Mesendoderm (in vitro differentiated cells): ENCODE measurements at regions not wholly inside any gene's neighbourhood (a gene's known extent, or its start where the extent isn't known, plus 50 kb on each side); places are given as distances from the start of the nearest gene placed in this dataset.
"Not testable (repeated sequence)": the region's sequence is repeated elsewhere in the genome, so short reads cannot be mapped to it uniquely, and the experiment has no call there.

Source experiments
- DNase-seq: peaks from one replicate; pipeline ENCODE4 v3.0.0; 2013
- H2AK5ac ChIP-seq: 2 replicates; pipeline ENCODE4 v1.6.1; 2013; ENCODE audit warnings: low read length, inconsistent platforms
- H2BK120ac ChIP-seq: 2 replicates; pipeline ENCODE4 v1.6.1; 2013; ENCODE audit warnings: low read depth, mild to moderate bottlenecking, low read length, moderate library complexity, mixed read lengths
- H2BK15ac ChIP-seq: replicated peaks from 2 replicates; pipeline ENCODE4 v1.6.1; 2013; ENCODE audit warnings: low read depth, mild to moderate bottlenecking, moderate library complexity
- H2BK5ac ChIP-seq: 2 replicates; pipeline ENCODE4 v1.6.1; 2013; ENCODE audit warnings: low read length, inconsistent platforms
- H3K18ac ChIP-seq: 2 replicates; pipeline ENCODE4 v1.6.1; 2013; ENCODE audit warnings: mild to moderate bottlenecking, low read length, mixed read lengths
- H3K23ac ChIP-seq: one replicate; pipeline ENCODE4 v1.6.1; 2013; ENCODE audit warnings: low read length
- H3K27ac ChIP-seq: 2 replicates; pipeline ENCODE4 v1.5.1; 2013; ENCODE audit warnings: low read depth, mild to moderate bottlenecking, inconsistent platforms, low read length, moderate library complexity
- H3K27me3 ChIP-seq: 2 replicates; pipeline ENCODE4 v1.6.1; 2013; ENCODE audit warnings: low read length, control low read depth, mild to moderate bottlenecking, inconsistent platforms; ENCODE audit not compliant: insufficient read depth, poor library complexity
- H3K36me3 ChIP-seq: 2 replicates; pipeline ENCODE4 v1.6.1; 2013; ENCODE audit warnings: low read length, inconsistent platforms; ENCODE audit not compliant: control insufficient read depth, insufficient read depth
- H3K4ac ChIP-seq: one replicate; pipeline ENCODE4 v1.6.1; 2013; ENCODE audit warnings: low read depth, mild to moderate bottlenecking, low read length, moderate library complexity
- H3K4me1 ChIP-seq: 2 replicates; pipeline ENCODE4 v1.6.1; 2013; ENCODE audit warnings: low read depth, low read length, inconsistent platforms; ENCODE audit not compliant: control insufficient read depth
- H3K4me2 ChIP-seq: 2 replicates; pipeline ENCODE4 v1.6.1; 2013; ENCODE audit warnings: low read length
- H3K4me3 ChIP-seq: 2 replicates; pipeline ENCODE4 v1.5.1; 2013; ENCODE audit warnings: mild to moderate bottlenecking, low read length
- H3K56ac ChIP-seq: one replicate; pipeline ENCODE4 v1.6.1; 2013; ENCODE audit warnings: low read length
- H3K79me1 ChIP-seq: 2 replicates; pipeline ENCODE4 v1.6.1; 2013; ENCODE audit warnings: low read length, inconsistent platforms
- H3K79me2 ChIP-seq: 2 replicates; pipeline ENCODE4 v1.6.1; 2013; ENCODE audit warnings: mild to moderate bottlenecking, low read length; ENCODE audit not compliant: control insufficient read depth, insufficient read depth
- H3K9ac ChIP-seq: 2 replicates; pipeline ENCODE4 v1.6.1; 2013; ENCODE audit warnings: low read length, inconsistent platforms
- H4K5ac ChIP-seq: one replicate; pipeline ENCODE4 v1.6.1; 2013; ENCODE audit warnings: low read length
- H4K8ac ChIP-seq: one replicate; pipeline ENCODE4 v1.6.1; 2013; ENCODE audit warnings: low read depth, mild to moderate bottlenecking, control low read depth, low read length, moderate library complexity
- WGBS: extraction: QIAGEN DNeasy Blood & Tissue Kit; methylation state at CpG from one replicate; pipeline ENCODE4 v1.1.7; 2013; ENCODE audit warnings: low lambda C conversion rate, missing lambda C conversion rate; ENCODE audit not compliant: insufficient coverage; ENCODE audit errors: extremely low coverage; 5-methylcytosine and 5-hydroxymethylcytosine counted together

- Histone ChIP-seq H3K79me2 (no peaks in the 10 kb centered on the region), H4K8ac (no peak overlapping the region), H3K4me3 (no peak overlapping the region), H3K4ac (no peak overlapping the region), H3K23ac (no peak overlapping the region), H2BK15ac (no peak overlapping the region), H3K9ac (no peak overlapping the region), H2BK120ac (no peak overlapping the region), H3K4me1 (no peaks in the 10 kb centered on the region), H4K5ac (no peak overlapping the region), H3K27me3 (no peaks in the 10 kb centered on the region), H2BK5ac (no peak overlapping the region), H3K18ac (no peak overlapping the region), H3K27ac (no peak overlapping the region), H2AK5ac (no peak overlapping the region), H3K79me1 (no peaks in the 10 kb centered on the region), H3K56ac (no peak overlapping the region), H3K36me3 (no peaks in the 10 kb centered on the region), H3K4me2 (no peak overlapping the region)
- no CpG with 5 or more reads among the region's 10 CpGs for WGBS
- no peak for DNase-seq
Measured at GRCh38 chr2:16057661-16058060, 117.3 kb downstream of the MYCN start.

GRCh38 chr2:16055848-16056580 lies 115.7 kb downstream of the MYCN start:
- Histone ChIP-seq H3K23ac (no peak overlapping the region), H3K56ac (no peak overlapping the region), H3K36me3 (no peaks in the 10 kb centered on the region), H3K9ac (no peak overlapping the region), H4K8ac (no peak overlapping the region), H3K27me3 (no peaks in the 10 kb centered on the region), H3K4me1 (peaks cover 2% of the 10 kb centered on the region), H3K4ac (no peak overlapping the region), H3K79me1 (no peaks in the 10 kb centered on the region), H2BK5ac (no peak overlapping the region), H2BK120ac (no peak overlapping the region), H3K79me2 (no peaks in the 10 kb centered on the region), H3K4me2 (no peak overlapping the region), H3K4me3 (no peak overlapping the region), H2BK15ac (no peak overlapping the region), H4K5ac (no peak overlapping the region), H3K18ac (no peak overlapping the region), H2AK5ac (no peak overlapping the region), H3K27ac (no peak overlapping the region)
- no CpG with 5 or more reads among the region's 7 CpGs for WGBS
- no peak for DNase-seq

- Histone ChIP-seq H3K23ac (no peak overlapping the region), H4K8ac (no peak overlapping the region), H3K79me1 (no peaks in the 10 kb centered on the region), H3K9ac (no peak overlapping the region), H3K4me2 (no peak overlapping the region), H2AK5ac (peak overlapping the region; percentile 43), H3K36me3 (no peaks in the 10 kb centered on the region), H3K4me1 (peaks cover 10% of the 10 kb centered on the region), H3K27me3 (no peaks in the 10 kb centered on the region), H3K79me2 (no peaks in the 10 kb centered on the region), H3K56ac (no peak overlapping the region), H4K5ac (no peak overlapping the region), H3K18ac (no peak overlapping the region), H3K4me3 (no peak overlapping the region), H3K27ac (no peak overlapping the region), H2BK120ac (no peak overlapping the region), H3K4ac (no peak overlapping the region), H2BK15ac (no peak overlapping the region), H2BK5ac (no peak overlapping the region)
- no CpG with 5 or more reads among the region's 7 CpGs for WGBS
- no peak for DNase-seq
Measured at GRCh38 chr2:16053437-16054257, 113.3 kb downstream of the MYCN start.

- H2BK120ac ChIP-seq, H3K18ac ChIP-seq, H3K36me3 ChIP-seq, H2BK5ac ChIP-seq, H3K4me3 ChIP-seq, H4K8ac ChIP-seq, H2BK15ac ChIP-seq, H3K79me2 ChIP-seq, H2AK5ac ChIP-seq, H3K23ac ChIP-seq, H3K9ac ChIP-seq, H3K27ac ChIP-seq, H3K4ac ChIP-seq, H3K79me1 ChIP-seq, H4K5ac ChIP-seq, H3K4me2 ChIP-seq, H3K27me3 ChIP-seq, DNase-seq, H3K56ac ChIP-seq: not testable (repeated sequence)
- no CpG with 5 or more reads among the region's 6 CpGs for WGBS
- peaks cover 10% of the 10 kb centered on the region for H3K4me1 ChIP-seq
Measured at GRCh38 chr2:16052571-16053052, 112.3 kb downstream of the MYCN start.

- Histone ChIP-seq H3K23ac (no peak overlapping the region), H3K4me3 (no peak overlapping the region), H3K9ac (no peak overlapping the region), H3K79me2 (no peaks in the 10 kb centered on the region), H2BK15ac (no peak overlapping the region), H2BK120ac (no peak overlapping the region), H3K4me2 (no peak overlapping the region), H3K4ac (no peak overlapping the region), H3K27ac (no peak overlapping the region), H3K18ac (no peak overlapping the region), H3K4me1 (peaks cover 10% of the 10 kb centered on the region), H3K56ac (no peak overlapping the region), H2AK5ac (no peak overlapping the region), H2BK5ac (no peak overlapping the region), H3K79me1 (no peaks in the 10 kb centered on the region), H4K8ac (no peak overlapping the region), H3K27me3 (no peaks in the 10 kb centered on the region), H4K5ac (no peak overlapping the region), H3K36me3 (no peaks in the 10 kb centered on the region)
- no peak for DNase-seq
- no CpG with 5 or more reads among the region's 6 CpGs for whole genome bisulfite sequencing
Measured at GRCh38 chr2:16051841-16052564, 111.7 kb downstream of the MYCN start.
